WTC11 (cell line): ENCODE measurements at regions not wholly inside any gene's neighbourhood (a gene's known extent, or its start where the extent isn't known, plus 50 kb on each side); places are given as distances from the start of the nearest gene placed in this dataset.

ENCODE experiments used
- CBFB ChIP-seq: sonication (generic); formaldehyde crosslinking; IDR thresholded peaks from 2 replicates; pipeline ENCODE4 v1.8.1; 2022; ENCODE audit warnings: mild to moderate bottlenecking, low read depth, missing genetic modification reagents
- CREB1 ChIP-seq: sonication (generic); formaldehyde crosslinking; IDR thresholded peaks from 2 replicates; pipeline ENCODE4 v1.8.0; 2023; ENCODE audit warnings: mild to moderate bottlenecking, missing genetic modification reagents
- CTCF ChIP-seq: fragments of 200-600 bp; IDR thresholded peaks from 2 replicates; pipeline ENCODE4 v1.8.0; 2022; ENCODE audit warnings: antibody characterized with exemption
- E2F1 ChIP-seq: sonication (generic); formaldehyde crosslinking; IDR thresholded peaks from 2 replicates; pipeline ENCODE4 v1.8.0; 2022; ENCODE audit warnings: mild to moderate bottlenecking, missing genetic modification reagents
- MAX ChIP-seq: sonication (generic); formaldehyde crosslinking; IDR thresholded peaks from 2 replicates; pipeline ENCODE4 v1.8.0; 2022; ENCODE audit warnings: mild to moderate bottlenecking, missing genetic modification reagents
- ZNF121 ChIP-seq: sonication (generic); formaldehyde crosslinking; IDR thresholded peaks from 2 replicates; pipeline ENCODE4 v1.8.0; 2023; ENCODE audit warnings: missing genetic modification reagents
- ZNF317 ChIP-seq: sonication (generic); formaldehyde crosslinking; IDR thresholded peaks from 2 replicates; pipeline ENCODE4 v1.8.1; 2023; ENCODE audit warnings: low read depth, mild to moderate bottlenecking, moderate library complexity, missing genetic modification reagents, borderline replicate concordance
- ZSCAN18 ChIP-seq: fragments of 250-450 bp; sonication (Bioruptor Pico); IDR thresholded peaks from 2 replicates; pipeline ENCODE4 v2.1.2; 2022; ENCODE audit warnings: mild to moderate bottlenecking, moderate library complexity

- TF ChIP-seq CBFB, result no peak
- no peak for TF ChIP-seq ZNF317 (CRISPR knock-in tag)
- no peak for TF ChIP-seq ZNF121 (CRISPR knock-in tag)
- no peak for TF ChIP-seq CTCF
- TF ChIP-seq E2F1 (CRISPR knock-in tag), result no peak
- no peak for TF ChIP-seq CREB1 (CRISPR knock-in tag)
- TF ChIP-seq MAX (CRISPR knock-in tag), result no peak
- TF ChIP-seq ZSCAN18 (CRISPR knock-in tag), result no peak
These were observed 113.2 kb downstream of the RTP4 start for GRCh38 chr3:187481426-187481825.
